GM21529 (cell line): ENCODE measurements at regions not wholly inside any gene's neighbourhood (a gene's known extent, or its start where the extent isn't known, plus 50 kb on each side); places are given as distances from the start of the nearest gene placed in this dataset.

Source experiments
- ATAC-seq: cut with Tn5 transposase; IDR thresholded peaks from one replicate; pipeline ENCODE4 v1.9.1; 2021; ENCODE audit not compliant: unreplicated experiment

- no peak for ATAC-seq
Observed at GRCh38 chr5:74327339-74327685, 313.2 kb downstream of the ENC1 start.

GRCh38 chr5:74326571-74327338 is 313.8 kb downstream of the ENC1 start:
- peak; percentile 85 for ATAC-seq

- ATAC-seq = no peak
Observed at GRCh38 chr5:74325866-74326265, 314.7 kb downstream of the ENC1 start.

GRCh38 chr5:74324556-74324955 is 316.0 kb downstream of the ENC1 start:
- ATAC-seq = no peak

GRCh38 chr5:74322944-74323343 is 317.6 kb downstream of the ENC1 start:
- ATAC-seq = no peak

- ATAC-seq = no peak
Observed at GRCh38 chr5:74322191-74322590, 318.3 kb downstream of the ENC1 start.

GRCh38 chr5:74321326-74321725 is 319.2 kb downstream of the ENC1 start:
- no peak for ATAC-seq

- ATAC-seq = no peak
Observed at GRCh38 chr5:74320526-74320925, 320.0 kb downstream of the ENC1 start.

GRCh38 chr5:74319076-74319475 is 321.5 kb downstream of the ENC1 start:
- ATAC-seq = no peak

GRCh38 chr5:74316064-74316603 is 324.4 kb downstream of the ENC1 start:
- ATAC-seq = peak; percentile 51

GRCh38 chr5:74314906-74315305 is 325.6 kb downstream of the ENC1 start:
- no peak for ATAC-seq

- ATAC-seq = no peak
Observed at GRCh38 chr5:74313896-74314295, 326.6 kb downstream of the ENC1 start.

GRCh38 chr5:74312746-74313145 is 327.8 kb downstream of the ENC1 start:
- ATAC-seq = no peak

GRCh38 chr5:74311961-74312360 is 328.6 kb downstream of the ENC1 start:
- ATAC-seq = no peak

- ATAC-seq = no peak
Observed at GRCh38 chr5:74310997-74311930, 329.3 kb downstream of the ENC1 start.

- ATAC-seq = no peak
Observed at GRCh38 chr5:74310386-74310785, 330.1 kb downstream of the ENC1 start.

GRCh38 chr5:74309050-74309449 is 331.5 kb downstream of the ENC1 start:
- ATAC-seq = no peak

GRCh38 chr5:74306845-74307244 is 333.7 kb downstream of the ENC1 start:
- ATAC-seq = no peak

- no peak for ATAC-seq
Observed at GRCh38 chr5:74304536-74304935, 336.0 kb downstream of the ENC1 start.

- ATAC-seq = no peak
Observed at GRCh38 chr5:74303578-74303977, 336.9 kb downstream of the ENC1 start.

GRCh38 chr5:74301576-74301975 is 339.0 kb downstream of the ENC1 start:
- no peak for ATAC-seq
